ENCODE measurements at regions not wholly inside any gene's neighbourhood (a gene's known extent, or its start where the extent isn't known, plus 50 kb on each side); places are given as distances from the start of the nearest gene placed in this dataset.
"Not testable (repeated sequence)": the region's sequence is repeated elsewhere in the genome, so short reads cannot be mapped to it uniquely, and the experiment has no call there.

- Histone ChIP-seq H3K27me3 (ENCODE audit: low read depth, low read length) (no peaks in the 10 kb centered on the region), H3K36me3 (replicated peaks; ENCODE audit: low read depth, low read length) (peaks cover 3% of the 10 kb centered on the region), H3K27ac (ENCODE audit: low read length) (no peak overlapping the region), H2AFZ (ENCODE audit: low read depth, low read length) (no peak overlapping the region), H4K20me1 (ENCODE audit: insufficient read depth, low read length) (no peaks in the 10 kb centered on the region), H3K79me2 (ENCODE audit: low read length) (no peaks in the 10 kb centered on the region), H3K4me3 (ENCODE audit: low read length) (no peak overlapping the region), H3K4me2 (ENCODE audit: low read length) (no peak overlapping the region), H3K9me3 (ENCODE audit: insufficient read depth, low read length) (peaks cover 10% of the 10 kb centered on the region; the same call in 1 of the 2 replicates), H3K9ac (ENCODE audit: low read length) (no peak overlapping the region), H3K4me1 (ENCODE audit: low read length) (peaks cover 32% of the 10 kb centered on the region)
- no peak for TF ChIP-seq CTCF (IDR thresholded peaks at IDR 0.05; ENCODE audit: low read depth, low read length)
- no peak for TF ChIP-seq EZH2phosphoT487 (IDR thresholded peaks at IDR 0.05; ENCODE audit: low read depth)
These were observed 109.9 kb upstream of the ADO start for GRCh38 chr10:62694537-62695126.

- no peak overlapping the region for H2AFZ ChIP-seq (ENCODE audit: low read depth, low read length)
- peaks cover 14% of the 10 kb centered on the region; the same call in 1 of the 2 replicates for H3K9me3 ChIP-seq (ENCODE audit: insufficient read depth, low read length)
- no peak overlapping the region for H3K4me3 ChIP-seq (ENCODE audit: low read length)
- H3K27me3 ChIP-seq (ENCODE audit: low read depth, low read length): no peaks in the 10 kb centered on the region
- H3K4me2 ChIP-seq (ENCODE audit: low read length): no peak overlapping the region
- H3K4me1 ChIP-seq (ENCODE audit: low read length): peaks cover 10% of the 10 kb centered on the region
- no peak overlapping the region for H3K27ac ChIP-seq (ENCODE audit: low read length)
- no peaks in the 10 kb centered on the region for H3K79me2 ChIP-seq (ENCODE audit: low read length)
- H3K36me3 ChIP-seq (replicated peaks; ENCODE audit: low read depth, low read length): peaks cover 3% of the 10 kb centered on the region
- TF ChIP-seq EZH2phosphoT487 (IDR thresholded peaks at IDR 0.05; ENCODE audit: low read depth): no peak
- TF ChIP-seq CTCF (IDR thresholded peaks at IDR 0.05; ENCODE audit: low read depth, low read length): no peak
- H4K20me1 ChIP-seq (ENCODE audit: insufficient read depth, low read length): no peaks in the 10 kb centered on the region
- no peak overlapping the region for H3K9ac ChIP-seq (ENCODE audit: low read length)
These were observed 107.7 kb upstream of the ADO start for GRCh38 chr10:62696798-62697197.

- Histone ChIP-seq H2AFZ (ENCODE audit: low read depth, low read length) (no peak overlapping the region), H3K4me1 (ENCODE audit: low read length) (peaks cover 7% of the 10 kb centered on the region; the same call in 1 of the 2 replicates), H3K4me2 (ENCODE audit: low read length) (no peak overlapping the region), H3K79me2 (ENCODE audit: low read length) (no peaks in the 10 kb centered on the region), H3K27ac (ENCODE audit: low read length) (no peak overlapping the region), H4K20me1 (ENCODE audit: insufficient read depth, low read length) (no peaks in the 10 kb centered on the region), H3K9ac (ENCODE audit: low read length) (no peak overlapping the region), H3K4me3 (ENCODE audit: low read length) (no peak overlapping the region), H3K36me3 (replicated peaks; ENCODE audit: low read depth, low read length) (peaks cover 3% of the 10 kb centered on the region), H3K9me3 (ENCODE audit: insufficient read depth, low read length) (peaks cover 14% of the 10 kb centered on the region; the same call in 1 of the 2 replicates), H3K27me3 (ENCODE audit: low read depth, low read length) (no peaks in the 10 kb centered on the region)
- TF ChIP-seq CTCF (IDR thresholded peaks at IDR 0.05; ENCODE audit: low read depth, low read length) (no peak), EZH2phosphoT487 (IDR thresholded peaks at IDR 0.05; ENCODE audit: low read depth) (no peak)
These were observed 105.4 kb upstream of the ADO start for GRCh38 chr10:62699148-62699547.

GRCh38 chr10:62704121-62704520, 100.4 kb upstream of the ADO start:
- H3K27me3 ChIP-seq (ENCODE audit: low read depth, low read length); H3K4me3 ChIP-seq (ENCODE audit: low read length); H4K20me1 ChIP-seq (ENCODE audit: insufficient read depth, low read length); H3K36me3 ChIP-seq (replicated peaks; ENCODE audit: low read depth, low read length); H3K4me2 ChIP-seq (ENCODE audit: low read length); H3K9ac ChIP-seq (ENCODE audit: low read length); H3K9me3 ChIP-seq (ENCODE audit: insufficient read depth, low read length); H2AFZ ChIP-seq (ENCODE audit: low read depth, low read length); H3K79me2 ChIP-seq (ENCODE audit: low read length); H3K27ac ChIP-seq (ENCODE audit: low read length): not testable (repeated sequence)
- H3K4me1 ChIP-seq (ENCODE audit: low read length): peaks cover 18% of the 10 kb centered on the region
